ENCODE measurements at regions not wholly inside any gene's neighbourhood (a gene's known extent, or its start where the extent isn't known, plus 50 kb on each side); places are given as distances from the start of the nearest gene placed in this dataset.

DNA sequence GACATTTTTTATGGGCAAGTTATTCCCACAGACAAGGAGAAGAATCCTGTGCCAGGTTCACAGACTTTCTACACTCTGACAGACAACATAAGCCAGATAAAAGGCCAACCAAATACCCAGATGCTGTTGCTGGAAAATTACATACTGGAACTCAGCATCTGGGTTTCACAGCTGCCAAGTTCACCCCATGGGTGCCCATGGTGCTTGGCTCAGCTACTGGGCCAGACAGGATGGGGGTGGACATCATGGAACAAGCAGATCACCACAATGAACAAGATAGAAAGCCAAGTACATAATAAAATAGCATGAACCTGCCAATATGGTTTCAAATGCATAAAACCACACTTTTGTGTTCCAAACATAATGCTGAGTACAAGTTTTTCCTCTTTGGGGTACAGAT lies 999.8 kb downstream of the NR2F1-AS1 start:
- TF ChIP-seq, protein P1, sequence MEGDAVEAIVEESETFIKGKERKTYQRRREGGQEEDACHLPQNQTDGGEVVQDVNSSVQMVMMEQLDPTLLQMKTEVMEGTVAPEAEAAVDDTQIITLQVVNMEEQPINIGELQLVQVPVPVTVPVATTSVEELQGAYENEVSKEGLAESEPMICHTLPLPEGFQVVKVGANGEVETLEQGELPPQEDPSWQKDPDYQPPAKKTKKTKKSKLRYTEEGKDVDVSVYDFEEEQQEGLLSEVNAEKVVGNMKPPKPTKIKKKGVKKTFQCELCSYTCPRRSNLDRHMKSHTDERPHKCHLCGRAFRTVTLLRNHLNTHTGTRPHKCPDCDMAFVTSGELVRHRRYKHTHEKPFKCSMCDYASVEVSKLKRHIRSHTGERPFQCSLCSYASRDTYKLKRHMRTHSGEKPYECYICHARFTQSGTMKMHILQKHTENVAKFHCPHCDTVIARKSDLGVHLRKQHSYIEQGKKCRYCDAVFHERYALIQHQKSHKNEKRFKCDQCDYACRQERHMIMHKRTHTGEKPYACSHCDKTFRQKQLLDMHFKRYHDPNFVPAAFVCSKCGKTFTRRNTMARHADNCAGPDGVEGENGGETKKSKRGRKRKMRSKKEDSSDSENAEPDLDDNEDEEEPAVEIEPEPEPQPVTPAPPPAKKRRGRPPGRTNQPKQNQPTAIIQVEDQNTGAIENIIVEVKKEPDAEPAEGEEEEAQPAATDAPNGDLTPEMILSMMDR (IDR thresholded peaks at IDR 0.05), result no peak
- intact Hi-C loops (cut with DNase I), result no loop called here
- no peak overlapping the region for H3K27ac ChIP-seq
- H3K27me3 ChIP-seq, result no peaks in the 10 kb centered on the region
- no peak overlapping the region for H3K4me3 ChIP-seq
- H3K36me3 ChIP-seq, result no peaks in the 10 kb centered on the region
- no peaks in the 10 kb centered on the region for H3K9me3 ChIP-seq
- ATAC-seq (no peak), DNase-seq (no peak), FAIRE-seq (no peak)
- no peaks in the 10 kb centered on the region for H3K4me1 ChIP-seq

DNA sequence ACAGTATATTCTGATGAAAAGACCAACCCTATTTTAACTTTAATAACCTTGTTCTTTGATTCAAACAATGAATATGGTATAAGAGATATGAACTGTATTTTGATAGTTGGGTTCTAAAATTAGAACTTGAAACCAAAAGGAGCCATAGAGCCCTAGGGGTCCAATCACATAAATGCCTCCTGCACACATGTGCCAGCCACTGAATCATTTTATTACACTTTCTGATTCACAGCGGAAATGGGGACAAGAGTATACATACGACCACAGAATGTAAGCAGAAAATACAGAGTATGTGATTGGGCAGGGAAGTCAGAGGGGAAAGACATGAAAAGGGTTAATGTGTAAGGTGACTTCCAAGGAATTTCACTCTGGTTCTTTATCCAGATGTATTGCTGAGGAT lies 1000.2 kb downstream of the NR2F1-AS1 start:
- 67 to 74% methylated on average over 2 of the region's 2 CpGs for WGBS, 2 donors
- intact Hi-C loops (cut with DNase I), result no loop called here
- no peak for FAIRE-seq
- no peak for ATAC-seq
- no peak for DNase-seq
- H3K27ac ChIP-seq, result no peak overlapping the region
- TF ChIP-seq, protein P1 (IDR thresholded peaks at IDR 0.05), result no peak
- no peaks in the 10 kb centered on the region for H3K4me1 ChIP-seq
- no peaks in the 10 kb centered on the region for H3K27me3 ChIP-seq
- H3K4me3 ChIP-seq, result no peak overlapping the region
- no peaks in the 10 kb centered on the region for H3K9me3 ChIP-seq
- H3K36me3 ChIP-seq, result no peaks in the 10 kb centered on the region

DNA sequence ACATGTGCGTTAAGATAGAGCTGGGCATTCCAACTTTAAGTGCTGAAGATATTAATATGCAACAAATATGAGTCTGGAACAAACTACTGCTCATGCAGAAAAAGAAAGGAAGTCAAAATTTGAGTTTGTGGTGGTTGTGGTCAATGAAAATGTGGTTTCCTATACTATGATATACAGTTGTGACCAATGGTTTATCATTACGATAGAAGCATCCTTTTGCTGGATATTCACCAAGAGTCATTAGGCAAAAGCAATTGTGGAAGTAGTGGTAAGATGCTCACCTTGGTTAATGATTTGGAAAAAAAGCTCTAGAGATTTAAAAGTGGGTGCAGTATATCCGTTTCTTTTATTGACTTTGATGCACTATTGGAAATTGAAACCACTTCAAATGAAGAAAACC lies 1007.0 kb downstream of the NR2F1-AS1 start:
- Histone ChIP-seq H3K9me3 (no peaks in the 10 kb centered on the region), H3K27ac (no peak overlapping the region), H3K36me3 (no peaks in the 10 kb centered on the region), H3K4me3 (no peak overlapping the region), H3K4me1 (no peaks in the 10 kb centered on the region), H3K27me3 (no peaks in the 10 kb centered on the region)
- TF ChIP-seq, protein P1 (IDR thresholded peaks at IDR 0.05), result no peak
- WGBS, 2 donors, result 59 to 75% methylated on average over 3 of the region's 3 CpGs
- no peak for ATAC-seq
- no peak for DNase-seq
- intact Hi-C loops (cut with DNase I), result no loop called here
- no peak for FAIRE-seq

DNA sequence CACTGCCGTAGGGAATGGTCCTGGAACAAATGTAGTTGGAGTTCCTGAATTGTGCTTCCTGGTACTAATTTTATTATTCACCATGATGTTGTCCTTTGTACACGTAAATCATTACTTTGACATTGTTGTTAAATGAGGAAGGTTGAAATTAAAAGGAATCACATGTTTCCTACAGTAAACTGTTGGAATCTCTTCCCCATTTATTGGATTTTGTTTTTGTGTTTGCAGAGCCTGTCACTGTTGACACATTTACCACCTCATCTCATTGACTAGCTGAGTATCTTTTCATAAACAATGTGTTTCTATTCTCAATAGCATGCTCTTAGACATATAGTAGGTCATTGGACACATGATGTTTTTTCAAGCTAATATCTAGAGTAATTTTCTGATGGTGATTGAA lies 1012.5 kb downstream of the NR2F1-AS1 start:
- no peaks in the 10 kb centered on the region for H3K27me3 ChIP-seq
- H3K36me3 ChIP-seq, result no peaks in the 10 kb centered on the region
- no peak for ATAC-seq
- no peak overlapping the region for H3K4me3 ChIP-seq
- H3K27ac ChIP-seq, result no peak overlapping the region
- 58 to 77% methylated on average over 2 of the region's 2 CpGs for WGBS, 2 donors
- H3K4me1 ChIP-seq, result no peaks in the 10 kb centered on the region
- FAIRE-seq, result no peak
- intact Hi-C loops (cut with DNase I), result no loop called here
- no peak for DNase-seq
- TF ChIP-seq, protein P1 (IDR thresholded peaks at IDR 0.05), result no peak
- H3K9me3 ChIP-seq, result no peaks in the 10 kb centered on the region

DNA sequence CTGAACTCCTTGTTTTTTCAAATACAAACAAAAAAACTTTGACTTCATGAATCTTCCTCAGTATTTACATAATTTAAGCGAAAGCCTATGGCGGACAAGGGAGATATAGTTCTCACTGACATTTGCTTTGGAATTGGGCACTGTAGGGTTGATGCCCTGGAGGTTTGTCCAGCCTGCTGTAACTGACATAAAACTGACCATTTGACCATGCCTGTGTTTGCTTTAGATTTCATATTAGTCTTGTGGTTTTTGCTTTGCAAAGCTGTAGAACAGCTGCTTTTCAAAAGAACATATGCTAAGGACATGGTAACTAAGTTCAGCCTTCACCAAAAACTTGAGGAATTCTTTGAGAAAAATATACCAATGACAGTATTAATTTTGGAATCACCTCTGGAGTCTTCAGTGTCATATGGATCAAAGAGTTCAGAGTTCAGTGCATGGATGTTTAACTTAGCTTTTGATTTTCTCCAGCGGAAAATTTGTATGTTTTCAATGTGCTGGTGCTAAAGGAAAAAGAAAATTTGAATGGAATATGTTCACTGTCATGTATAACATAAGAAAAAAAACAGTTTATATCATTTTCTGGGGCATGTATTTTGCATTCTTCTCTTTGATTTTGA lies 1013.1 kb downstream of the NR2F1-AS1 start:
- 87% methylated on average over 3 of the region's 3 CpGs for WGBS, 2 donors
- Histone ChIP-seq H3K36me3 (no peaks in the 10 kb centered on the region), H3K27ac (no peak overlapping the region), H3K27me3 (no peaks in the 10 kb centered on the region), H3K4me3 (no peak overlapping the region), H3K4me1 (no peaks in the 10 kb centered on the region), H3K9me3 (no peaks in the 10 kb centered on the region)
- intact Hi-C loops (cut with DNase I), result no loop called here
- no peak for FAIRE-seq
- TF ChIP-seq, protein P1 (IDR thresholded peaks at IDR 0.05), result no peak
- no peak for ATAC-seq
- DNase-seq, result no peak
